Mesenchymal stem cell (in vitro differentiated cells and primary cell): ENCODE measurements at regions not wholly inside any gene's neighbourhood (a gene's known extent, or its start where the extent isn't known, plus 50 kb on each side); places are given as distances from the start of the nearest gene placed in this dataset.

ENCODE experiments used
- DNase-seq: peaks from one replicate; pipeline ENCODE4 v3.0.0-alpha.2; 2013
- H2AFZ ChIP-seq: one replicate; pipeline ENCODE4 v1.6.1; 2013; ENCODE audit warnings: low read depth, mild to moderate bottlenecking, control low read depth, inconsistent platforms, low read length, moderate library complexity
- H2AK5ac ChIP-seq: 2 replicates; pipeline ENCODE4 v1.6.1; 2013; ENCODE audit warnings: low read length, moderate library complexity, mild to moderate bottlenecking, inconsistent platforms; ENCODE audit not compliant: severe bottlenecking
- H2BK120ac ChIP-seq: one replicate; pipeline ENCODE4 v1.6.1; 2013; ENCODE audit warnings: low read depth, mild to moderate bottlenecking, inconsistent platforms, low read length, moderate library complexity
- H2BK12ac ChIP-seq, 2 experiments: one replicate each; pipeline ENCODE4 v1.6.1; 2013; ENCODE audit warnings: inconsistent platforms in 2 of 2, low read length in 2 of 2, mild to moderate bottlenecking in 2 of 2, moderate library complexity in 2 of 2, control low read depth in 1 of 2
- H2BK15ac ChIP-seq: one replicate; pipeline ENCODE4 v1.6.1; 2013; ENCODE audit warnings: mild to moderate bottlenecking, low read depth, inconsistent platforms; ENCODE audit not compliant: poor library complexity, severe bottlenecking
- H2BK5ac ChIP-seq: 2 replicates; pipeline ENCODE4 v1.6.1; 2013; ENCODE audit warnings: low read depth, mild to moderate bottlenecking, low read length, control low read depth, inconsistent platforms; ENCODE audit not compliant: poor library complexity, severe bottlenecking
- H3K14ac ChIP-seq, 2 experiments: one replicate each; pipeline ENCODE4 v1.6.1; 2013; ENCODE audit warnings: inconsistent platforms in 2 of 2, low read length in 2 of 2, control low read depth in 1 of 2, mild to moderate bottlenecking in 1 of 2, moderate library complexity in 1 of 2
- H3K18ac ChIP-seq, 2 experiments: one replicate each; pipeline ENCODE4 v1.6.1; 2013; ENCODE audit warnings: inconsistent platforms in 2 of 2, low read length in 2 of 2, control low read depth in 1 of 2, low read depth in 1 of 2, mild to moderate bottlenecking in 1 of 2
- H3K23ac ChIP-seq, 2 experiments: one replicate each; pipeline ENCODE4 v1.6.1; 2013; ENCODE audit warnings: inconsistent platforms in 2 of 2, low read length in 2 of 2, mild to moderate bottlenecking in 2 of 2, moderate library complexity in 2 of 2, control low read depth in 1 of 2
- H3K27ac ChIP-seq: 2 replicates; pipeline ENCODE4 v1.5.1; 2013; ENCODE audit warnings: mild to moderate bottlenecking, moderate library complexity, low read length, control low read depth, inconsistent platforms; ENCODE audit not compliant: poor library complexity, severe bottlenecking
- H3K27me3 ChIP-seq, 2 experiments: 2 replicates each; pipeline versions ENCODE4 v1.6.1 to v1.7.0; 2013; ENCODE audit warnings: low read length in 2 of 2, mild to moderate bottlenecking in 2 of 2, moderate library complexity in 2 of 2, control low read depth in 1 of 2, inconsistent platforms in 1 of 2; ENCODE audit not compliant: control insufficient read depth in 1 of 2, insufficient read depth in 1 of 2
- H3K36me3 ChIP-seq, 2 experiments: 2 replicates each; pipeline versions ENCODE4 v1.6.1 to v1.7.0; 2013; ENCODE audit warnings: low read length in 2 of 2, control low read depth in 1 of 2, inconsistent platforms in 1 of 2, low read depth in 1 of 2, mild to moderate bottlenecking in 1 of 2; ENCODE audit not compliant: insufficient read depth in 2 of 2, control insufficient read depth in 1 of 2
- H3K4ac ChIP-seq, 2 experiments: one replicate each; pipeline ENCODE4 v1.6.1; 2013; ENCODE audit warnings: inconsistent platforms in 2 of 2, low read length in 2 of 2, mild to moderate bottlenecking in 2 of 2, moderate library complexity in 2 of 2, control low read depth in 1 of 2, low read depth in 1 of 2
- H3K4me1 ChIP-seq: 2 replicates; pipeline ENCODE4 v1.6.1; 2013; ENCODE audit warnings: low read depth, low read length, control low read depth; ENCODE audit not compliant: control insufficient read depth, insufficient read depth
- H3K4me2 ChIP-seq: 2 replicates; pipeline ENCODE4 v1.6.1; 2013; ENCODE audit warnings: low read length, mild to moderate bottlenecking, inconsistent platforms; ENCODE audit not compliant: poor library complexity, severe bottlenecking
- H3K4me3 ChIP-seq, 2 experiments: 2 replicates each; pipeline versions ENCODE4 v1.5.1 to v1.7.0; 2013; ENCODE audit warnings: low read length in 2 of 2, mild to moderate bottlenecking in 2 of 2, control low read depth in 1 of 2, low read depth in 1 of 2; ENCODE audit not compliant: insufficient read depth in 1 of 2
- H3K79me1 ChIP-seq: replicated peaks from 2 replicates; pipeline ENCODE4 v1.6.1; 2013; ENCODE audit warnings: mild to moderate bottlenecking, control low read depth, low read length, inconsistent platforms; ENCODE audit not compliant: poor library complexity, severe bottlenecking
- H3K9ac ChIP-seq: 2 replicates; pipeline ENCODE4 v1.7.0; 2013; ENCODE audit warnings: mild to moderate bottlenecking, low read length, moderate library complexity
- H3K9me3 ChIP-seq: 2 replicates; pipeline ENCODE4 v1.7.0; 2013; ENCODE audit warnings: mild to moderate bottlenecking, low read length; ENCODE audit not compliant: control insufficient read depth
- H4K8ac ChIP-seq: one replicate; pipeline ENCODE4 v1.6.1; 2013; ENCODE audit warnings: inconsistent platforms, mild to moderate bottlenecking, low read length, moderate library complexity
- H4K91ac ChIP-seq: one replicate; pipeline ENCODE4 v1.6.1; 2013; ENCODE audit warnings: mild to moderate bottlenecking, low read length, inconsistent platforms
- WGBS: methylation state at CpG from one replicate; pipeline ENCODE4 v1.1.7; 2013; ENCODE audit warnings: mixed read lengths; 5-methylcytosine and 5-hydroxymethylcytosine counted together

DNA sequence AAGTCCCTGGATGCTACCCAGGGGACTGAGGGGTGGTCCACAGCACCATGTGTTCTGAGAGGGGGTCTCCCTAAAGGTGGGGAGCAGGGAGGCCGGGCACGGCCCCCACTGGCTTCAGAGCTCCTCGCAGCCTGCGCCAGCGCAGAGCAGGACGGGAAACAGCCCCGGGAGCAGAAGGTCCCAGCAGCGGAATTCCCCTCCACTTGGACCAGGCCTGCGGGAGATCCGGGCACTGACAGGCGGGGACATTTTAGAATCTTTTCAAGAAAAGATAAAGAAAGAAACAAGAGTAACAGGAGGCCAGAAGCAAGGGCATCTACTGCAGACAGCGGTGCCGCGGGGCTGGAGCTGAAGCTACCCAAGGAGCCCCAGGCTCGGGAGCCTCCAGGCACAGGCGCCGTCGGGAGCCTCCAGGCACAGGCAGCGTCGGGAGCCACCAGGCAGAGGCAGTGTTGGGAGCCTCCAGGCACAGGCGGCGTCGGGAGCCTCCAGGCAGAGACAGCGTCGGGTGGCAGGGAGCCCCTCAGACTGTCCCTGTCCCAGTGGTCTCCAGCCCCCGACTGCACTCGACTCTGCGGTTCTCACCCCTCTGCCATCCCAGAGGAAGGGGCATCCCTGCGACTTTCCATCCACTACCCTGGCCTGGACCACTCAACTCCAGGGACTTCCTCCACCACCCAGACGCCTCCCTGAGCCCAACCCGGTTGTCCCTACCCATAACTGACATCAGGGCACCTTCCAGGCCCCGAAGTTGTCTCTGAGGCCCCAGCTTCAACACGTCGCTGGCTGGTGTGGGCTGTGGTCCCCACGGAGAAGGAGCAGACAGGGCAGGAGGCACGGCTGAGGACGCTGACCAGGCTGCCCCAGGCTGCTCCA lies 211.1 kb downstream of the BRD1 start:
- no peak overlapping the region for H3K27ac ChIP-seq
- peak overlapping the region; percentile 33 for H2BK15ac ChIP-seq
- no peaks in the 10 kb centered on the region for H3K79me1 ChIP-seq
- H2BK12ac ChIP-seq: no peak overlapping the region
- 83% methylated on average over 37 of the region's 37 CpGs for WGBS
- H2AFZ ChIP-seq: no peak overlapping the region
- DNase-seq: no peak
- no peak overlapping the region for H3K23ac ChIP-seq
- no peaks in the 10 kb centered on the region for H3K4me1 ChIP-seq
- no peak overlapping the region for H2BK5ac ChIP-seq
- H3K14ac ChIP-seq: no peak overlapping the region
- H3K4ac ChIP-seq: no peak overlapping the region
- H3K9ac ChIP-seq: no peak overlapping the region
- no peak overlapping the region for H3K18ac ChIP-seq
- peaks cover 3% of the 10 kb centered on the region for H3K9me3 ChIP-seq
- no peak overlapping the region for H3K4me2 ChIP-seq
- H2AK5ac ChIP-seq: no peak overlapping the region
- H4K91ac ChIP-seq: no peak overlapping the region
- H3K36me3 ChIP-seq: no peaks in the 10 kb centered on the region
- H3K4me3 ChIP-seq: no peak overlapping the region
- no peak overlapping the region for H2BK120ac ChIP-seq
- H3K27me3 ChIP-seq: no peaks in the 10 kb centered on the region
- no peak overlapping the region for H4K8ac ChIP-seq

DNA sequence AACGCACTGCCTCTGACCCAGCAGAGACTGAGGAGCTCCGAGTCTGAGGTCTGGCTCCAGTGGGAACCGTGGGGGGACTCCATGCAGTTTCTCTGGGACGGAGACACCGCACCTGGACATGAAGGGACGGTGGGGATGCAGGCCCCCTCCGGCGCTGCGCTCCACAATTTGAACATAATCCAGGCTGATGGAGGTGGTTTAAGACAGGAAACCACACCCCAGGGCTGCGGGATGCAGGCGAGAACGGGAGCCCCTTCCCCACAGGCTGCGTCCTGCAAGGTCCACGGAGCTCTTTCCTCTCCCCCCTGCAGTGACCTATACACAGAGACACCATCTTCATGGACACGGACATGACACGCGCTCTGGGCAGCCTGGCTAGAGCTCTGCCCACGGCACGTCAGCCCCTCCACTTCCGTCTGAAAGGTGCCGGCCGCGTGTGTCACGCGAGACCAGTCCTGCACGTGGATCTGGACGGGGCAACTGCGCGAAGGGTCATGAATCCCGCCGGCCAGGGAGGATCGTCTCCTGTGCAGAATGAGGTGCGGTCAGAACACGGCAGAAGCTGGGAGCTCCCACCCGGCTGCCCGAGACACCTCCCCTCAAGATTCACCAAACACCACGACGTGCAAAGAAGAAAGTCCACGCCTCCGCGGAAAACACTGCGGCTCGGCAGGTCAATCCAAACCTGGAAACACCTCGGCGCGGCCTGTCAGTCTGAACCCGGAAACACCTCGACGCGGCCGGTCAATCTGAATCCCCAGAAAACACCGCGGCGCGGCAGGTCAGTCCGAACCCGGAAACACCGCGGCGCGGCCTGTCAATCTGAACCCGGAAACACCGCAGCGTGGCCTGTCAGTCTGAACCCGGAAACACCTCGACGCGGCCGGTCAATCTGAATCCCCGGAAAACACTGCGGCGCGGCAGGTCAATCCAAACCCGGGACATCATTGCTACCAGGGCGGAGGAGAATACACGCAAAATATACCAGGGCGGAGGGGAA lies 212.4 kb downstream of the BRD1 start:
- Histone ChIP-seq H2BK12ac (no peak overlapping the region), H3K4me2 (no peak overlapping the region), H3K4me3 (no peak overlapping the region), H2BK5ac (no peak overlapping the region), H3K23ac (no peak overlapping the region), H3K4me1 (no peaks in the 10 kb centered on the region), H3K4ac (no peak overlapping the region), H3K27me3 (no peaks in the 10 kb centered on the region), H3K36me3 (no peaks in the 10 kb centered on the region), H3K18ac (no peak overlapping the region), H3K79me1 (no peaks in the 10 kb centered on the region), H3K27ac (no peak overlapping the region), H3K9me3 (peaks cover 3% of the 10 kb centered on the region), H2AFZ (no peak overlapping the region), H4K91ac (no peak overlapping the region), H3K9ac (no peak overlapping the region), H3K14ac (no peak overlapping the region), H2BK15ac (no peak overlapping the region), H2BK120ac (no peak overlapping the region), H2AK5ac (no peak overlapping the region), H4K8ac (no peak overlapping the region)
- no peak for DNase-seq
- WGBS: 94% methylated on average over 77 of the region's 77 CpGs

GRCh38 chr22:49613511-49614270 lies 214.0 kb downstream of the BRD1 start:
- H3K27me3 ChIP-seq: no peaks in the 10 kb centered on the region
- no peak overlapping the region for H2BK5ac ChIP-seq
- H3K18ac ChIP-seq: no peak overlapping the region
- H4K91ac ChIP-seq: no peak overlapping the region
- no peaks in the 10 kb centered on the region for H3K36me3 ChIP-seq
- no peak overlapping the region for H4K8ac ChIP-seq
- no peak overlapping the region for H2AK5ac ChIP-seq
- no peak overlapping the region for H2BK12ac ChIP-seq
- WGBS: 73% methylated on average over 18 of the region's 18 CpGs
- H3K9me3 ChIP-seq: peaks cover 3% of the 10 kb centered on the region
- H3K4me3 ChIP-seq: no peak overlapping the region
- H2BK15ac ChIP-seq: no peak overlapping the region
- H2AFZ ChIP-seq: no peak overlapping the region
- no peaks in the 10 kb centered on the region for H3K79me1 ChIP-seq
- H3K4ac ChIP-seq: no peak overlapping the region
- no peak overlapping the region for H3K14ac ChIP-seq
- H2BK120ac ChIP-seq: no peak overlapping the region
- no peak overlapping the region for H3K27ac ChIP-seq
- no peak overlapping the region for H3K4me2 ChIP-seq
- H3K4me1 ChIP-seq: no peaks in the 10 kb centered on the region
- no peak overlapping the region for H3K23ac ChIP-seq
- no peak for DNase-seq
- no peak overlapping the region for H3K9ac ChIP-seq
